ENCODE measurements at regions not wholly inside any gene's neighbourhood (a gene's known extent, or its start where the extent isn't known, plus 50 kb on each side); places are given as distances from the start of the nearest gene placed in this dataset.

DNA sequence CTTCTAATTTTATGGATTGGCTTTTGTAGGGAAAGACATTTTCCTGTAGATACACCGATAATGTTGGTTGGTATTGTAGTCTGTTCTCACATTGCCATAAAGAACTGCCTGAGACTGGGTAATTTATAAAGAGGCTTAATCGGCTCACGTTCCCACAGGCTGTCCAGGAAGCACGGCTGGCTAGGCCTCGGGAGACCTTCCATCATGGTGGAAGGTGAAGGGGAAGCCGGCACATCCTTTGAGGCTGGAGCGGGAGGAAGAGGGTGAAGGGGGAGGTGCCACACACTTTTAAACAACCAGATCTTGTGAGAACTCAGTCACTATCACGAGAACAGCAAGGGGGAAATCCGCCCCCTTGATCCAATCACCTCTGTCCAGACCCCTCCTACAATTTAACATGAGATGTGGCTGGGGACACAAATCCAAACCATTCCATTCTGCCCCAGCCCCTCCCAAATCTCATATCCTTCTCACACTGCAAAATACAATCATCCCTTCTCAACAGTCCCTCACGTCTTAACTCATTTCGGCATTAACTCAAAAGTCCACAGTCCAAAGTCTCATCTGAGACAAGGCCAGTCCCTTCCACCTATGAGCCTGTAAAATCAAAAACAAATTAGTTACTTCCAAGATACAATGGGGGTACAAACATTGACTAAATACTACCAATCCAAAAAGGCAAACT, 66.7 kb upstream of the EIF5 start:
- TF ChIP-seq, protein P1, sequence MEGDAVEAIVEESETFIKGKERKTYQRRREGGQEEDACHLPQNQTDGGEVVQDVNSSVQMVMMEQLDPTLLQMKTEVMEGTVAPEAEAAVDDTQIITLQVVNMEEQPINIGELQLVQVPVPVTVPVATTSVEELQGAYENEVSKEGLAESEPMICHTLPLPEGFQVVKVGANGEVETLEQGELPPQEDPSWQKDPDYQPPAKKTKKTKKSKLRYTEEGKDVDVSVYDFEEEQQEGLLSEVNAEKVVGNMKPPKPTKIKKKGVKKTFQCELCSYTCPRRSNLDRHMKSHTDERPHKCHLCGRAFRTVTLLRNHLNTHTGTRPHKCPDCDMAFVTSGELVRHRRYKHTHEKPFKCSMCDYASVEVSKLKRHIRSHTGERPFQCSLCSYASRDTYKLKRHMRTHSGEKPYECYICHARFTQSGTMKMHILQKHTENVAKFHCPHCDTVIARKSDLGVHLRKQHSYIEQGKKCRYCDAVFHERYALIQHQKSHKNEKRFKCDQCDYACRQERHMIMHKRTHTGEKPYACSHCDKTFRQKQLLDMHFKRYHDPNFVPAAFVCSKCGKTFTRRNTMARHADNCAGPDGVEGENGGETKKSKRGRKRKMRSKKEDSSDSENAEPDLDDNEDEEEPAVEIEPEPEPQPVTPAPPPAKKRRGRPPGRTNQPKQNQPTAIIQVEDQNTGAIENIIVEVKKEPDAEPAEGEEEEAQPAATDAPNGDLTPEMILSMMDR (IDR thresholded peaks at IDR 0.05): no peak
- TF ChIP-seq POLR2A (IDR thresholded peaks at IDR 0.05): no peak
